HCT116 (cell line): ENCODE measurements at regions not wholly inside any gene's neighbourhood (a gene's known extent, or its start where the extent isn't known, plus 50 kb on each side); places are given as distances from the start of the nearest gene placed in this dataset.

Experiments
- CTCF ChIP-seq, 3 experiments: fragments of 200-600 bp in 1 of 3; sonication (generic) in 1 of 3; IDR thresholded peaks in 2 of 3; conservative IDR thresholded peaks in 1 of 3; 2 replicates each; pipeline ENCODE4 v1.5.1; 2012 to 2017; ENCODE audit warnings: low read depth in 2 of 3, low read length in 2 of 3, antibody characterized with exemption in 1 of 3, borderline replicate concordance in 1 of 3, control low read depth in 1 of 3, mild to moderate bottlenecking in 1 of 3, mixed read lengths in 1 of 3, mixed run types in 1 of 3, moderate library complexity in 1 of 3; ENCODE audit not compliant: insufficient read depth in 1 of 3
- POLR2A ChIP-seq: IDR thresholded peaks from 2 replicates; pipeline ENCODE4 v1.7.0; 2011; ENCODE audit warnings: borderline replicate concordance; ENCODE audit not compliant: insufficient read depth, insufficient read length; ENCODE audit errors: extremely low read depth
- POLR2AphosphoS5 ChIP-seq: IDR thresholded peaks from 2 replicates; pipeline ENCODE4 v1.6.1; 2011; ENCODE audit warnings: mild to moderate bottlenecking, low read depth, low read length, moderate library complexity
- REST ChIP-seq: IDR thresholded peaks from 2 replicates; pipeline ENCODE4 v1.6.1; 2012; ENCODE audit warnings: low read depth
- ZBTB33 ChIP-seq: IDR thresholded peaks from 2 replicates; pipeline ENCODE4 v1.6.1; 2011; ENCODE audit warnings: mild to moderate bottlenecking, low read length, moderate library complexity; ENCODE audit not compliant: insufficient replicate concordance; ENCODE audit errors: extremely low read depth

- TF ChIP-seq CTCF (IDR thresholded peaks at IDR 0.05 in 2 of 3, conservative IDR thresholded peaks at IDR 0.05 in 1 of 3; ENCODE audit: borderline replicate concordance in 1 of 3, insufficient read depth in 1 of 3, low read depth in 2 of 3, low read length in 2 of 3) (no peak), POLR2AphosphoS5 (no peak), POLR2A (no peak), REST (no peak), ZBTB33 (no peak)
Measured at GRCh38 chr2:215782295-215782694, 231.1 kb downstream of the MREG start.
